ENCODE measurements at regions not wholly inside any gene's neighbourhood (a gene's known extent, or its start where the extent isn't known, plus 50 kb on each side); places are given as distances from the start of the nearest gene placed in this dataset.

DNA sequence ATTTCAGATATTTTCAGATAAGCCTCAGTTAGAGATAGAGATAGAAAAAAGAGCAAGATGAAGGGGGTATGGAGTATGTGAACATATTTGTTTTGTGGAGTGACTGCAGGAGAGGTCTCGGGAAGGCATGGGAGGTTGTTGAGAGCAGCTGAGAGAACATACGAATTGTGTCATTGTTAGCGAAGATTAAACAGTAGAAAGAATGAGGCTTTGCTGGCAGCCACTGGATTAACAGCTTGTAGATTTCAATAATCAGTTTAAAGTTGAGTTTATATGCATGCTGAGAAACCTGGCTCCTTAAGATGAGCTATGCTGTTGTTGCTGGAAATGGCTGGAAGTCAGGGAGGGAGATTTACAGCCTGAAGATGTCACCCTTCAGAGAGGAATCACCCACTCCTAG lies 100.9 kb upstream of the SORCS3 start:
- H3K4me3 ChIP-seq (ENCODE audit: low read length), result no peak overlapping the region
- H3K27ac ChIP-seq (ENCODE audit: low read length), result no peak overlapping the region
- H3F3A ChIP-seq (ENCODE audit: low read length, unreplicated experiment), result no peaks in the 10 kb centered on the region
- no TSS peak for BruUV-seq (replicated peaks)
- TF ChIP-seq, protein P1, sequence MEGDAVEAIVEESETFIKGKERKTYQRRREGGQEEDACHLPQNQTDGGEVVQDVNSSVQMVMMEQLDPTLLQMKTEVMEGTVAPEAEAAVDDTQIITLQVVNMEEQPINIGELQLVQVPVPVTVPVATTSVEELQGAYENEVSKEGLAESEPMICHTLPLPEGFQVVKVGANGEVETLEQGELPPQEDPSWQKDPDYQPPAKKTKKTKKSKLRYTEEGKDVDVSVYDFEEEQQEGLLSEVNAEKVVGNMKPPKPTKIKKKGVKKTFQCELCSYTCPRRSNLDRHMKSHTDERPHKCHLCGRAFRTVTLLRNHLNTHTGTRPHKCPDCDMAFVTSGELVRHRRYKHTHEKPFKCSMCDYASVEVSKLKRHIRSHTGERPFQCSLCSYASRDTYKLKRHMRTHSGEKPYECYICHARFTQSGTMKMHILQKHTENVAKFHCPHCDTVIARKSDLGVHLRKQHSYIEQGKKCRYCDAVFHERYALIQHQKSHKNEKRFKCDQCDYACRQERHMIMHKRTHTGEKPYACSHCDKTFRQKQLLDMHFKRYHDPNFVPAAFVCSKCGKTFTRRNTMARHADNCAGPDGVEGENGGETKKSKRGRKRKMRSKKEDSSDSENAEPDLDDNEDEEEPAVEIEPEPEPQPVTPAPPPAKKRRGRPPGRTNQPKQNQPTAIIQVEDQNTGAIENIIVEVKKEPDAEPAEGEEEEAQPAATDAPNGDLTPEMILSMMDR (conservative IDR thresholded peaks at IDR 0.05; ENCODE audit: low read depth, low read length), result no peak
- TF ChIP-seq EZH2 (IDR thresholded peaks at IDR 0.05; ENCODE audit: low read length, unreplicated experiment), result no peak
- H3K27me3 ChIP-seq (ENCODE audit: low read length), result peaks cover 3% of the 10 kb centered on the region; the same call in 1 of the 2 replicates
- H4K20me1 ChIP-seq (ENCODE audit: low read length), result no peaks in the 10 kb centered on the region
- H3K9me3 ChIP-seq (ENCODE audit: low read length), result no peaks in the 10 kb centered on the region
- ChIA-PET CTCF (no interaction called here), POLR2A (ENCODE audit: unreplicated experiment) (no interaction called here)
- ATAC-seq (no peak), DNase-seq (no peak)
- H3K79me2 ChIP-seq (ENCODE audit: low read length), result no peaks in the 10 kb centered on the region
- H3K9ac ChIP-seq (ENCODE audit: low read length), result no peak overlapping the region
- intact Hi-C loops (cut with micrococcal nuclease), result no loop called here
- H2AFZ ChIP-seq (ENCODE audit: low read length), result no peak overlapping the region
- H3K9me2 ChIP-seq (replicated peaks; ENCODE audit: low read length), result no peaks in the 10 kb centered on the region
- no peaks in the 10 kb centered on the region for H3K4me1 ChIP-seq (ENCODE audit: insufficient read depth, low read length)
- H3K36me3 ChIP-seq (ENCODE audit: low read depth, low read length), result no peaks in the 10 kb centered on the region
- H3K4me2 ChIP-seq (ENCODE audit: low read length), result no peak overlapping the region

DNA sequence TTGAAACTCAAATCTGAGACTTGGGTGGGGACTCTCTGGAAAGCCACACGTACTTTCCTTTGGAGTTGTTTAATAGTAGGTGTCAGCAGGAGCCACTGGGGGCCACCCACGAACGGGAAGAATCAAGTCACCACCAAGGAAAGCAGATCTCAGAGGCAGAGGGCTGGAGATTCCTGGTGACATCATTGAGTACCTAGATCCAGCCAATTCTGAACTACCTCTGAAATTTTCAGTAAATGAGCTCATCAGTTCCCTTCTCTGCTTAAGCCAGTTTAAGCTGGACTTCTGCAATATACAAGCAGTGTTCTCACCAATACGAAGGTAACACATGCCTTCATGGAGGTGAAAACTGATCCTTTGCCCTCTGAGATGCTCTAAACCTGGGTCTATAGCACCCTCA lies 99.3 kb upstream of the SORCS3 start:
- Histone ChIP-seq H3F3A (ENCODE audit: low read length, unreplicated experiment) (no peaks in the 10 kb centered on the region), H3K9me3 (ENCODE audit: low read length) (no peaks in the 10 kb centered on the region), H3K4me1 (ENCODE audit: insufficient read depth, low read length) (no peaks in the 10 kb centered on the region), H2AFZ (ENCODE audit: low read length) (no peak overlapping the region), H3K4me2 (ENCODE audit: low read length) (no peak overlapping the region), H3K27ac (ENCODE audit: low read length) (no peak overlapping the region), H3K4me3 (ENCODE audit: low read length) (no peak overlapping the region), H3K36me3 (ENCODE audit: low read depth, low read length) (no peaks in the 10 kb centered on the region), H3K9me2 (replicated peaks; ENCODE audit: low read length) (no peaks in the 10 kb centered on the region), H3K27me3 (ENCODE audit: low read length) (peaks cover 3% of the 10 kb centered on the region; the same call in 1 of the 2 replicates), H3K79me2 (ENCODE audit: low read length) (no peaks in the 10 kb centered on the region), H4K20me1 (ENCODE audit: low read length) (no peaks in the 10 kb centered on the region), H3K9ac (ENCODE audit: low read length) (no peak overlapping the region)
- ATAC-seq, result no peak
- CTCF ChIA-PET, result no interaction called here
- BruUV-seq (replicated peaks), result no TSS peak
- TF ChIP-seq, protein P1 (conservative IDR thresholded peaks at IDR 0.05; ENCODE audit: low read depth, low read length), result no peak
- TF ChIP-seq EZH2phosphoT487 (IDR thresholded peaks at IDR 0.05; ENCODE audit: borderline replicate concordance, low read length), result no peak
- intact Hi-C loops (cut with micrococcal nuclease), result no loop called here
- POLR2A ChIA-PET (ENCODE audit: unreplicated experiment), result no interaction called here
- DNase-seq, result no peak

DNA sequence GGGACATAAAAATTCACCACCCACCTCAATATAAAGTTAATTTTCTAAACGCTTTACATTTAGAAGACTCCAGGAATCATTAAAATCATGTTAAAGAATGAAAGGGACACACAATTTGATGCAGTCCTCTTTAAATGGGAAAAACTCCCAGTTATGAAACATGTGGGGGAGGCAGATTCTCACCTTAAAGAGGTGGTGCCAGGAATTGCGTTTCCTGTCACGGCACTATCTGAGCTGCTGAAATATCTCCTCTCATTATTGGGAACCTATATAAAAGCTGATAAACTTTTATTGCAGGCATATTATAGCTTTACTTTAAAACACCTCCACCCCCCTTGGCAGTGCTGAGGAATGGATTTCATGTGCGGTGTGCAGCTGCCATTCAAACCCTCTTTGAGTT lies 94.8 kb upstream of the SORCS3 start:
- Histone ChIP-seq H3K4me2 (ENCODE audit: low read length) (no peak overlapping the region), H3F3A (ENCODE audit: low read length, unreplicated experiment) (no peaks in the 10 kb centered on the region), H3K27me3 (ENCODE audit: low read length) (peaks cover 3% of the 10 kb centered on the region; the same call in 1 of the 2 replicates), H3K4me1 (ENCODE audit: insufficient read depth, low read length) (no peaks in the 10 kb centered on the region), H3K79me2 (ENCODE audit: low read length) (no peaks in the 10 kb centered on the region), H3K27ac (ENCODE audit: low read length) (no peak overlapping the region), H3K4me3 (ENCODE audit: low read length) (no peak overlapping the region), H2AFZ (ENCODE audit: low read length) (no peak overlapping the region), H4K20me1 (ENCODE audit: low read length) (no peaks in the 10 kb centered on the region), H3K9me3 (ENCODE audit: low read length) (no peaks in the 10 kb centered on the region), H3K9ac (ENCODE audit: low read length) (no peak overlapping the region), H3K9me2 (replicated peaks; ENCODE audit: low read length) (no peaks in the 10 kb centered on the region), H3K36me3 (ENCODE audit: low read depth, low read length) (no peaks in the 10 kb centered on the region)
- DNase-seq (no peak), ATAC-seq (no peak)
- TF ChIP-seq EZH2 (IDR thresholded peaks at IDR 0.05; ENCODE audit: low read length, unreplicated experiment), result no peak
- no peak for TF ChIP-seq EZH2phosphoT487 (IDR thresholded peaks at IDR 0.05; ENCODE audit: borderline replicate concordance, low read length)
- TF ChIP-seq, protein P1 (conservative IDR thresholded peaks at IDR 0.05; ENCODE audit: low read depth, low read length), result no peak
- ChIA-PET CTCF (no interaction called here), POLR2A (ENCODE audit: unreplicated experiment) (no interaction called here)
- BruUV-seq (replicated peaks), result no TSS peak
- intact Hi-C loops (cut with micrococcal nuclease), result no loop called here
